IMR-90 (cell line): ENCODE measurements at regions not wholly inside any gene's neighbourhood (a gene's known extent, or its start where the extent isn't known, plus 50 kb on each side); places are given as distances from the start of the nearest gene placed in this dataset.

ENCODE experiments used
- ATAC-seq: fragments of 200-7000 bp; cut with Tn5 transposase; 2 replicates; pipeline ENCODE4 v1.9.1; 2020; ENCODE audit warnings: low read depth, mild to moderate bottlenecking, moderate library complexity
- BruUV-seq: library from RNA; stranded (reverse); fragments of 400-500 nt; replicated peaks from 2 replicates; lab custom pipeline; 2021; lab: Mats Ljungman, UMichigan
- CTCF ChIA-PET: fragments of 300-600 bp; formaldehyde crosslinking; extraction: SDS; loops from one replicate; lab custom pipeline; 2021; ENCODE audit warnings: antibody characterized with exemption; lab: Yijun Ruan, JAX
- POLR2A ChIA-PET: fragments of 300-600 bp; sonication (Branson Sonifier 250); formaldehyde crosslinking; loops from one replicate; lab custom pipeline; 2022; ENCODE audit warnings: antibody characterized with exemption; ENCODE audit not compliant: unreplicated experiment; lab: Charles Lee
- DNase-seq: peaks from one replicate; pipeline ENCODE4 v3.0.0; 2013
- H2AFZ ChIP-seq: replicated peaks from 2 replicates; pipeline ENCODE3; 2013; ENCODE audit warnings: low read length, mild to moderate bottlenecking; ENCODE audit not compliant: poor library complexity
- H2AK5ac ChIP-seq: 2 replicates; pipeline ENCODE4 v1.6.1; 2013; ENCODE audit warnings: low read depth, low read length, inconsistent platforms
- H2AK9ac ChIP-seq: replicated peaks from 2 replicates; pipeline ENCODE3; 2013; ENCODE audit warnings: mild to moderate bottlenecking, low read depth, low read length, moderate library complexity; ENCODE audit not compliant: poor library complexity
- H2BK120ac ChIP-seq: 2 replicates; pipeline ENCODE4 v1.6.1; 2013; ENCODE audit warnings: low read depth, low read length, inconsistent platforms
- H2BK15ac ChIP-seq: 3 replicates; pipeline ENCODE4 v1.6.1; 2013; ENCODE audit warnings: low read depth, low read length, inconsistent platforms
- H2BK20ac ChIP-seq: 2 replicates; pipeline ENCODE4 v1.6.1; 2013; ENCODE audit warnings: low read depth, mild to moderate bottlenecking, inconsistent platforms, low read length, moderate library complexity
- H2BK5ac ChIP-seq: 2 replicates; pipeline ENCODE4 v1.6.1; 2013; ENCODE audit warnings: mild to moderate bottlenecking, low read depth, low read length, inconsistent platforms; ENCODE audit not compliant: poor library complexity, severe bottlenecking
- H3K14ac ChIP-seq: replicated peaks from 2 replicates; pipeline ENCODE4 v1.6.1; 2013; ENCODE audit warnings: low read depth, low read length, inconsistent platforms
- H3K18ac ChIP-seq: 2 replicates; pipeline ENCODE4 v1.6.1; 2013; ENCODE audit warnings: low read depth, low read length, control low read depth
- H3K23ac ChIP-seq: 2 replicates; pipeline ENCODE4 v1.6.1; 2013; ENCODE audit warnings: low read depth, low read length, inconsistent platforms
- H3K27ac ChIP-seq: 2 replicates; pipeline ENCODE4 v1.5.1; 2013; ENCODE audit warnings: mild to moderate bottlenecking, control low read depth, low read length; ENCODE audit not compliant: insufficient read depth
- H3K27me3 ChIP-seq: 2 replicates; pipeline ENCODE4 v1.6.1; 2013; ENCODE audit warnings: low read length; ENCODE audit not compliant: control insufficient read depth, insufficient read depth
- H3K36me3 ChIP-seq: 2 replicates; pipeline ENCODE4 v1.6.1; 2013; ENCODE audit warnings: low read length, mixed read lengths; ENCODE audit not compliant: control insufficient read depth, insufficient read depth
- H3K4ac ChIP-seq: 2 replicates; pipeline ENCODE4 v1.6.1; 2013; ENCODE audit warnings: low read depth, low read length, inconsistent platforms
- H3K4me1 ChIP-seq: 2 replicates; pipeline ENCODE4 v1.6.1; 2013; ENCODE audit warnings: low read length, mixed read lengths; ENCODE audit not compliant: control insufficient read depth, insufficient read depth
- H3K4me2 ChIP-seq: 2 replicates; pipeline ENCODE4 v1.6.1; 2013; ENCODE audit warnings: low read depth, mild to moderate bottlenecking, control low read depth, low read length, moderate library complexity
- H3K4me3 ChIP-seq: 2 replicates; pipeline ENCODE4 v1.5.1; 2013; ENCODE audit warnings: low read depth, mild to moderate bottlenecking, control low read depth, low read length, moderate library complexity; ENCODE audit not compliant: insufficient read depth
- H3K56ac ChIP-seq: 2 replicates; pipeline ENCODE4 v1.6.1; 2013; ENCODE audit warnings: low read length, inconsistent platforms; ENCODE audit not compliant: insufficient read depth; ENCODE audit errors: extremely low read depth
- H3K79me1 ChIP-seq, 2 experiments: 2 replicates each; pipeline ENCODE4 v1.6.1; 2013; ENCODE audit warnings: low read length in 2 of 2, inconsistent platforms in 1 of 2, low read depth in 1 of 2
- H3K9ac ChIP-seq: 2 replicates; pipeline ENCODE4 v1.6.1; 2013; ENCODE audit warnings: low read depth, low read length, control low read depth
- H3K9me1 ChIP-seq: 2 replicates; pipeline ENCODE4 v1.6.1; 2013; ENCODE audit warnings: low read length, inconsistent platforms; ENCODE audit not compliant: insufficient read depth
- H3K9me3 ChIP-seq: 2 replicates; pipeline ENCODE4 v1.6.1; 2013; ENCODE audit warnings: low read length; ENCODE audit not compliant: control insufficient read depth, insufficient read depth
- H4K20me1 ChIP-seq: 2 replicates; pipeline ENCODE4 v1.6.1; 2013; ENCODE audit warnings: low read length, inconsistent platforms; ENCODE audit not compliant: insufficient read depth
- H4K5ac ChIP-seq: 2 replicates; pipeline ENCODE4 v1.6.1; 2013; ENCODE audit warnings: mild to moderate bottlenecking, low read depth, low read length, control low read depth
- H4K8ac ChIP-seq, 2 experiments: 2 replicates each; pipeline ENCODE4 v1.6.1; 2013; ENCODE audit warnings: low read depth in 2 of 2, low read length in 2 of 2, control low read depth in 1 of 2, inconsistent platforms in 1 of 2
- H4K91ac ChIP-seq: 2 replicates; pipeline ENCODE4 v1.6.1; 2013; ENCODE audit warnings: low read depth, low read length, inconsistent platforms; ENCODE audit not compliant: insufficient read depth
- BHLHE40 ChIP-seq: fragments of 150-350 bp; IDR thresholded peaks from 2 replicates; pipeline ENCODE4 v1.6.1; 2016; ENCODE audit warnings: mild to moderate bottlenecking, low read depth, low read length
- CEBPB ChIP-seq: IDR thresholded peaks from 2 replicates; pipeline ENCODE4 v1.6.1; 2012; ENCODE audit warnings: low read depth, low read length, improper control_type of control experiment
- CHD1 ChIP-seq: IDR thresholded peaks from 2 replicates; pipeline ENCODE4 v1.6.1; 2012; ENCODE audit warnings: low read depth, low read length, improper control_type of control experiment
- ELK1 ChIP-seq: fragments of 150-350 bp; IDR thresholded peaks from 2 replicates; pipeline ENCODE4 v1.6.1; 2016; ENCODE audit warnings: low read depth, mild to moderate bottlenecking, low read length, moderate library complexity, borderline replicate concordance
- FOS ChIP-seq: fragments of 150-350 bp; IDR thresholded peaks from 2 replicates; pipeline ENCODE4 v1.6.1; 2016; ENCODE audit warnings: low read depth, low read length
- MAFK ChIP-seq: IDR thresholded peaks from 2 replicates; pipeline ENCODE4 v1.6.1; 2012; ENCODE audit warnings: low read depth, low read length, improper control_type of control experiment
- MAZ ChIP-seq: IDR thresholded peaks from 2 replicates; pipeline ENCODE4 v1.6.1; 2012; ENCODE audit warnings: low read depth, mild to moderate bottlenecking, low read length, improper control_type of control experiment, moderate library complexity, borderline replicate concordance
- NFE2L2 ChIP-seq: fragments of 150-350 bp; IDR thresholded peaks from 2 replicates; pipeline ENCODE4 v1.6.1; 2016; ENCODE audit warnings: low read depth, mild to moderate bottlenecking, low read length
- RFX5 ChIP-seq: IDR thresholded peaks from 2 replicates; pipeline ENCODE4 v1.8.0; 2012; ENCODE audit warnings: low read depth, mild to moderate bottlenecking, low read length, moderate library complexity
- USF2 ChIP-seq: fragments of 150-350 bp; IDR thresholded peaks from 2 replicates; pipeline ENCODE4 v1.6.1; 2017; ENCODE audit warnings: mild to moderate bottlenecking, antibody characterized with exemption, low read length, low read depth
- WGBS, 2 experiments: methylation state at CpG; one replicate each; pipeline versions ENCODE4 v1.1.5 to v1.1.7; 2013; ENCODE audit warnings: missing lambda C conversion rate in 2 of 2; ENCODE audit not compliant: insufficient read length in 1 of 2; ENCODE audit errors: extremely low coverage in 2 of 2; 5-methylcytosine and 5-hydroxymethylcytosine counted together
- dilution Hi-C: fragments of 300-500 bp; cut with HindIII; formaldehyde crosslinking; loops from one replicate; pipeline ENCODE4 v1.14.3; 2018; ENCODE audit warnings: low sequenced_read_pairs; ENCODE audit not compliant: unreplicated experiment
- in situ Hi-C: fragments of 300-500 bp; cut with MboI; formaldehyde crosslinking; loops from 3 replicates; pipeline ENCODE4 v1.14.3; 2019; ENCODE audit warnings: low sequenced_read_pairs, inconsistent platforms, mixed read lengths
- intact Hi-C: fragments of 100-400 bp; cut with micrococcal nuclease; formaldehyde crosslinking; loops from 2 replicates; pipeline ENCODE4 v1.10.0; 2022

DNA sequence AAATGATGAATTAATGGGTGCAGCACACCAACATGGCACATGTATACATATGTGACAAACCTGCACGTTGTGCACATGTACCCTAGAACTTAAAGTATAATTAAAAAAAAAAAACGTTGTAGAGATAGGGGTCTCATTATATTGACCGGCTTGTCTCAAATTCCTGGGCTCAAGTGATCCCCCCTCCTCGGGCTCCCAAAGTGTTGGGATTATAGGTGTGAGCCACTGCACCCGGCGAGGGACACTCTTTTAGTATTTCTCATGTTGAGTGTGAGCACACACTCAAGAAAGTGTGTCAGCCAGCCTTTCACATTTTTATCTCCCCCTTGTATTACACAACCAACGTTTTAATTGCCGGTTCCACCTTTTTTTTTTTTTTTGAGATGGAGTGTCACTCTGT lies 87.7 kb upstream of the SPIN1 start:
- no peak overlapping the region for H3K14ac ChIP-seq
- H3K9me3 ChIP-seq = no peaks in the 10 kb centered on the region
- H2BK5ac ChIP-seq = no peak overlapping the region
- H3K4me3 ChIP-seq = no peak overlapping the region
- H3K4me1 ChIP-seq = peaks cover 3% of the 10 kb centered on the region; the same call in 1 of the 2 replicates
- no peaks in the 10 kb centered on the region for H3K79me1 ChIP-seq
- TF ChIP-seq NFE2L2 (no peak), MAFK (no peak), FOS (no peak), RFX5 (no peak), USF2 (no peak), CHD1 (no peak), BHLHE40 (no peak), CEBPB (no peak), ELK1 (no peak), MAZ (no peak)
- in situ Hi-C loops = no loop called here
- ATAC-seq (no peak), DNase-seq (no peak)
- no peak overlapping the region for H2BK20ac ChIP-seq
- ChIA-PET CTCF (no interaction called here), POLR2A (no interaction called here)
- no peak overlapping the region for H2AK9ac ChIP-seq
- WGBS, 2 experiments = no CpG with 5 or more reads among the region's 8 CpGs
- H3K9ac ChIP-seq = no peak overlapping the region
- H2AFZ ChIP-seq = no peak overlapping the region
- H3K18ac ChIP-seq = no peak overlapping the region
- no peak overlapping the region for H2BK15ac ChIP-seq
- no peaks in the 10 kb centered on the region for H3K9me1 ChIP-seq
- no peak overlapping the region for H4K5ac ChIP-seq
- no peak overlapping the region for H4K8ac ChIP-seq
- no peak overlapping the region for H2AK5ac ChIP-seq
- no peak overlapping the region for H4K91ac ChIP-seq
- H3K4ac ChIP-seq = no peak overlapping the region
- intact Hi-C loops = no loop called here
- H4K20me1 ChIP-seq = no peaks in the 10 kb centered on the region
- no peak overlapping the region for H3K23ac ChIP-seq
- no peak overlapping the region for H3K56ac ChIP-seq
- H2BK120ac ChIP-seq = no peak overlapping the region
- H3K4me2 ChIP-seq = no peak overlapping the region
- no peaks in the 10 kb centered on the region for H3K36me3 ChIP-seq
- BruUV-seq = no TSS peak
- H3K27me3 ChIP-seq = peaks cover 4% of the 10 kb centered on the region; the same call in 1 of the 2 replicates
- dilution Hi-C loops = no loop called here
- no peak overlapping the region for H3K27ac ChIP-seq
